GM23338 (cell line): ENCODE measurements at regions not wholly inside any gene's neighbourhood (a gene's known extent, or its start where the extent isn't known, plus 50 kb on each side); places are given as distances from the start of the nearest gene placed in this dataset.

ENCODE experiments used
- CREB1 ChIP-seq: fragments of 250-450 bp; sonication (Bioruptor Pico); IDR thresholded peaks from 2 replicates; pipeline ENCODE4 v1.5.0; 2020; ENCODE audit warnings: low read depth, mild to moderate bottlenecking, moderate library complexity
- EZH2 ChIP-seq: fragments of 200-600 bp; sonication (generic); IDR thresholded peaks from one replicate; pipeline ENCODE4 v1.8.0; 2017; ENCODE audit warnings: antibody characterized with exemption, mild to moderate bottlenecking, low read depth; ENCODE audit not compliant: unreplicated experiment
- EZH2phosphoT487 ChIP-seq: fragments of 200-600 bp; sonication (generic); IDR thresholded peaks from one replicate; pipeline ENCODE4 v1.8.1; 2018; ENCODE audit warnings: antibody characterized with exemption; ENCODE audit not compliant: unreplicated experiment
- JUNB ChIP-seq: IDR thresholded peaks from one replicate; pipeline ENCODE4 v1.6.1; 2016; ENCODE audit warnings: antibody characterized with exemption; ENCODE audit not compliant: unreplicated experiment
- NANOG ChIP-seq: IDR thresholded peaks from 2 replicates; pipeline ENCODE4 v1.6.1; 2016; ENCODE audit warnings: antibody characterized with exemption, borderline replicate concordance
- POLR2AphosphoS5 ChIP-seq: IDR thresholded peaks from 2 replicates; pipeline ENCODE4 v1.6.1; 2016; ENCODE audit warnings: antibody characterized with exemption, low read depth
- STAT1 ChIP-seq: IDR thresholded peaks from one replicate; pipeline ENCODE4 v1.6.1; 2016; ENCODE audit warnings: antibody characterized with exemption; ENCODE audit not compliant: unreplicated experiment
- ZNF114 ChIP-seq: fragments of 250-450 bp; sonication (Bioruptor Pico); IDR thresholded peaks from 2 replicates; pipeline ENCODE4 v1.5.0; 2020; ENCODE audit warnings: mild to moderate bottlenecking, moderate library complexity
- TF ChIP-seq, protein P1 (sequence below), 2 experiments: fragments of 200-600 bp in 1 of 2; sonication (generic) in 1 of 2; conservative IDR thresholded peaks; 2 replicates each; pipeline versions ENCODE4 v1.5.1 to v1.6.1; 2016 to 2017; ENCODE audit warnings: antibody characterized with exemption in 2 of 2, low read depth in 2 of 2, mild to moderate bottlenecking in 2 of 2, moderate library complexity in 1 of 2
- TF ChIP-seq, protein P2 (sequence below): IDR thresholded peaks from one replicate; pipeline ENCODE4 v1.6.1; 2018; ENCODE audit warnings: antibody characterized with exemption; ENCODE audit not compliant: unreplicated experiment

DNA sequence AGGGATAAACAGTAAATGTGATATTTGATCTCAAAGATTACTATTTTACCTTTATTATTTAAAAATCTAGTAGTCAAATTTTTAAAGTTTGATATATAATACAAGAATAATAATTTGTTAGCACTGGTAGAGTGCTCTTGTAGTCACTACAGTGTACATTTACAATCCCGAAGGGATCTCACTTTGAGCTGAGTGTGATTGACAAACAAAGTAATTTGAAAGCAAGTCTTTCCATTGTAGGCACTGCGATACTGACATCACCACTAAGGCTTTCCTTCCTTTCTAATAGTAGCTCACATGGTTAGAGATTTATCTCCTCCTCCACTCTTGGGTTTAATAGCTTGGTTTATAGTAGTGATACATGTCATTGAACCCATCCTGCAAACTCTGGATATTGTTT lies 280.6 kb downstream of the PARM1 start:
- TF ChIP-seq, protein P1, sequence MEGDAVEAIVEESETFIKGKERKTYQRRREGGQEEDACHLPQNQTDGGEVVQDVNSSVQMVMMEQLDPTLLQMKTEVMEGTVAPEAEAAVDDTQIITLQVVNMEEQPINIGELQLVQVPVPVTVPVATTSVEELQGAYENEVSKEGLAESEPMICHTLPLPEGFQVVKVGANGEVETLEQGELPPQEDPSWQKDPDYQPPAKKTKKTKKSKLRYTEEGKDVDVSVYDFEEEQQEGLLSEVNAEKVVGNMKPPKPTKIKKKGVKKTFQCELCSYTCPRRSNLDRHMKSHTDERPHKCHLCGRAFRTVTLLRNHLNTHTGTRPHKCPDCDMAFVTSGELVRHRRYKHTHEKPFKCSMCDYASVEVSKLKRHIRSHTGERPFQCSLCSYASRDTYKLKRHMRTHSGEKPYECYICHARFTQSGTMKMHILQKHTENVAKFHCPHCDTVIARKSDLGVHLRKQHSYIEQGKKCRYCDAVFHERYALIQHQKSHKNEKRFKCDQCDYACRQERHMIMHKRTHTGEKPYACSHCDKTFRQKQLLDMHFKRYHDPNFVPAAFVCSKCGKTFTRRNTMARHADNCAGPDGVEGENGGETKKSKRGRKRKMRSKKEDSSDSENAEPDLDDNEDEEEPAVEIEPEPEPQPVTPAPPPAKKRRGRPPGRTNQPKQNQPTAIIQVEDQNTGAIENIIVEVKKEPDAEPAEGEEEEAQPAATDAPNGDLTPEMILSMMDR (conservative IDR thresholded peaks at IDR 0.05; ENCODE audit: low read depth in 2 of 2) = no peak
- TF ChIP-seq, protein P2, sequence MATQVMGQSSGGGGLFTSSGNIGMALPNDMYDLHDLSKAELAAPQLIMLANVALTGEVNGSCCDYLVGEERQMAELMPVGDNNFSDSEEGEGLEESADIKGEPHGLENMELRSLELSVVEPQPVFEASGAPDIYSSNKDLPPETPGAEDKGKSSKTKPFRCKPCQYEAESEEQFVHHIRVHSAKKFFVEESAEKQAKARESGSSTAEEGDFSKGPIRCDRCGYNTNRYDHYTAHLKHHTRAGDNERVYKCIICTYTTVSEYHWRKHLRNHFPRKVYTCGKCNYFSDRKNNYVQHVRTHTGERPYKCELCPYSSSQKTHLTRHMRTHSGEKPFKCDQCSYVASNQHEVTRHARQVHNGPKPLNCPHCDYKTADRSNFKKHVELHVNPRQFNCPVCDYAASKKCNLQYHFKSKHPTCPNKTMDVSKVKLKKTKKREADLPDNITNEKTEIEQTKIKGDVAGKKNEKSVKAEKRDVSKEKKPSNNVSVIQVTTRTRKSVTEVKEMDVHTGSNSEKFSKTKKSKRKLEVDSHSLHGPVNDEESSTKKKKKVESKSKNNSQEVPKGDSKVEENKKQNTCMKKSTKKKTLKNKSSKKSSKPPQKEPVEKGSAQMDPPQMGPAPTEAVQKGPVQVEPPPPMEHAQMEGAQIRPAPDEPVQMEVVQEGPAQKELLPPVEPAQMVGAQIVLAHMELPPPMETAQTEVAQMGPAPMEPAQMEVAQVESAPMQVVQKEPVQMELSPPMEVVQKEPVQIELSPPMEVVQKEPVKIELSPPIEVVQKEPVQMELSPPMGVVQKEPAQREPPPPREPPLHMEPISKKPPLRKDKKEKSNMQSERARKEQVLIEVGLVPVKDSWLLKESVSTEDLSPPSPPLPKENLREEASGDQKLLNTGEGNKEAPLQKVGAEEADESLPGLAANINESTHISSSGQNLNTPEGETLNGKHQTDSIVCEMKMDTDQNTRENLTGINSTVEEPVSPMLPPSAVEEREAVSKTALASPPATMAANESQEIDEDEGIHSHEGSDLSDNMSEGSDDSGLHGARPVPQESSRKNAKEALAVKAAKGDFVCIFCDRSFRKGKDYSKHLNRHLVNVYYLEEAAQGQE = no peak
- TF ChIP-seq CREB1 (no peak), JUNB (no peak), POLR2AphosphoS5 (no peak), EZH2 (no peak), EZH2phosphoT487 (no peak), NANOG (no peak), STAT1 (no peak), ZNF114 (CRISPR knock-in tag) (no peak)
